GM20000 (cell line): ENCODE measurements at regions not wholly inside any gene's neighbourhood (a gene's known extent, or its start where the extent isn't known, plus 50 kb on each side); places are given as distances from the start of the nearest gene placed in this dataset.

ENCODE experiments used
- DNase-seq: peaks from one replicate; pipeline ENCODE4 v3.0.0; 2012; ENCODE audit warnings: low spot score
- CTCF ChIP-seq: IDR thresholded peaks from 2 replicates; pipeline ENCODE4 v1.5.1; 2012; ENCODE audit warnings: mild to moderate bottlenecking, control low read depth; ENCODE audit errors: extremely low read depth, missing control alignments

- DNase-seq, result no peak
- no peak for TF ChIP-seq CTCF
Measured at GRCh38 chr20:19928328-19929011, 88.7 kb upstream of the NAA20 start.

- DNase-seq, result no peak
- TF ChIP-seq CTCF, result no peak
Measured at GRCh38 chr20:19929012-19929360, 88.2 kb upstream of the NAA20 start.

- no peak for TF ChIP-seq CTCF
- no peak for DNase-seq
Measured at GRCh38 chr20:19929481-19930145, 87.5 kb upstream of the NAA20 start.

DNA sequence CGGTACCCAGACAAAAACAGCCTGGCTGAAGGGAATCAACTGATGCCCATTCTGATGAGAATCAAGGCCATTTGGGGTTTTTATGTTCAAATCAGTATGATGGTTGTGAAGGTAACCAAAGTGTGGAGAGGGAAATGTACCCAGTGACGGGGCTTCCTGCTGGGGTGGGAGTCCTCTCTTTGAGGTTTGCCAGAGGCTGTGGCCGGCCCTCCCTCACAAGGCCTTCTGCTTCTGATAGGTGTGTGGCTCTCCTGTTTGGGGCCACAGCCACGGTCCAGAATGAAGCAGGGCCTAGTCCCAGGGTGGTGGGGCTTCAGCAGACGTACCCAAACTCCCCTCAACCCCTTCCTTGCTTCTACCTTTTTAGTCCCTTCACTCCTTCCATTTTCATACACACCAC lies 86.7 kb upstream of the NAA20 start:
- no peak for TF ChIP-seq CTCF

GRCh38 chr20:19932170-19932667 lies 84.9 kb upstream of the NAA20 start:
- TF ChIP-seq CTCF, result no peak
- no peak for DNase-seq

More for the DNA sequence above, 86.7 kb upstream of the NAA20 start:
- no peak for DNase-seq

- peak; percentile 51 for DNase-seq
- TF ChIP-seq CTCF, result no peak
Measured at GRCh38 chr20:19934792-19935491, 82.2 kb upstream of the NAA20 start.

- TF ChIP-seq CTCF, result no peak
- DNase-seq, result no peak
Measured at GRCh38 chr20:19935842-19936241, 81.3 kb upstream of the NAA20 start.
